Thyroid gland (tissue), 4 donors: ENCODE measurements at regions not wholly inside any gene's neighbourhood (a gene's known extent, or its start where the extent isn't known, plus 50 kb on each side); places are given as distances from the start of the nearest gene placed in this dataset.

Experiments
- CTCF ChIP-seq, 6 experiments: fragments of 200-600 bp in 3 of 6; fragments of 450-650 bp in 3 of 6; sonication (generic) in 3 of 6; IDR thresholded peaks; one replicate each; pipeline ENCODE4 v1.5.1; 2016 to 2019; ENCODE audit warnings: antibody characterized with exemption in 6 of 6, mild to moderate bottlenecking in 2 of 6, inconsistent platforms in 1 of 6, moderate library complexity in 1 of 6
- POLR2A ChIP-seq, 2 donors: fragments of 450-650 bp; IDR thresholded peaks; one replicate each; pipeline ENCODE4 v1.6.1; 2017; ENCODE audit warnings: antibody characterized with exemption in 2 of 2, mild to moderate bottlenecking in 2 of 2, moderate library complexity in 1 of 2

GRCh38 chr20:4600308-4601014 lies 85.8 kb upstream of the PRNP start:
- no peak for TF ChIP-seq CTCF (IDR thresholded peaks at IDR 0.05)
- no peak for TF ChIP-seq POLR2A (IDR thresholded peaks at IDR 0.05)
